OCI-LY1 (cell line): ENCODE measurements at regions not wholly inside any gene's neighbourhood (a gene's known extent, or its start where the extent isn't known, plus 50 kb on each side); places are given as distances from the start of the nearest gene placed in this dataset.

ENCODE experiments used
- CTCF ChIP-seq: fragments of 200-600 bp; sonication (generic), shearing (Covaris generic); IDR thresholded peaks from 2 replicates; pipeline ENCODE4 v1.5.1; 2017; ENCODE audit warnings: mild to moderate bottlenecking, antibody characterized with exemption, low read length, moderate library complexity, mixed read lengths
- EZH2 ChIP-seq: fragments of 200-600 bp; sonication (generic), shearing (Covaris generic); IDR thresholded peaks from 2 replicates; pipeline ENCODE4 v1.8.0; 2017; ENCODE audit warnings: borderline replicate concordance, mixed run types, mild to moderate bottlenecking, antibody characterized with exemption, low read length, moderate library complexity, mixed read lengths

- TF ChIP-seq CTCF (peak; percentile 77), EZH2 (no peak)
Observed at GRCh38 chr2:122191331-122191730, 435.9 kb downstream of the TSN start.
